Left ventricle myocardium superior (tissue), 1 donor: ENCODE measurements at regions not wholly inside any gene's neighbourhood (a gene's known extent, or its start where the extent isn't known, plus 50 kb on each side); places are given as distances from the start of the nearest gene placed in this dataset.

Experiments
- ATAC-seq: fragments of 200-7000 bp; cut with Tn5 transposase; one replicate; pipeline ENCODE4 v1.9.1; 2020; ENCODE audit warnings: mild to moderate bottlenecking, moderate library complexity
- DNase-seq: peaks from one replicate; pipeline ENCODE4 v3.0.0-alpha.2; 2020
- intact Hi-C: fragments of 100-400 bp; cut with micrococcal nuclease; formaldehyde crosslinking; loops from one replicate; pipeline ENCODE4 v1.11.0; 2022
- donor health status: DM: no; HTN: yes; CAD: no; lungs with severe emphysema.

DNA sequence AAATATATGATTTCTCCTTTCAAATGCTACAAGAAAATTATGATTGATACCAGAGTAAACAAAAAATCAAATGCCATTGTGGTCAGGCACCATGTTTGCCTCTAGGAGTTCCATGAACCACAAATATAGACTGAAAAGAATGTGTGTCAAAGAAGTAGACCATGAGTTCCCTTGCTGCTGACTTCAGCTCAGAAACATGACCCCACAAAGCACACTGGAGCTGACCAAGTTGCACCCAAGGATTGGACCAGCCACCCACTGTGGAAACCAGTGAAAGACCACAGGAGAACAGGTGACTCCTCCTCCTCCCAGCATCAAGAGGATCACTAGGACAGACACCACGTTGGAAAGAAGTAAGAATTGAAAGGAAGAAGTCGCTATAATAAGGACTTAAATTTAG lies 90.8 kb upstream of the TENT5A start:
- intact Hi-C loops = no loop called here
- DNase-seq (no peak), ATAC-seq (no peak)

DNA sequence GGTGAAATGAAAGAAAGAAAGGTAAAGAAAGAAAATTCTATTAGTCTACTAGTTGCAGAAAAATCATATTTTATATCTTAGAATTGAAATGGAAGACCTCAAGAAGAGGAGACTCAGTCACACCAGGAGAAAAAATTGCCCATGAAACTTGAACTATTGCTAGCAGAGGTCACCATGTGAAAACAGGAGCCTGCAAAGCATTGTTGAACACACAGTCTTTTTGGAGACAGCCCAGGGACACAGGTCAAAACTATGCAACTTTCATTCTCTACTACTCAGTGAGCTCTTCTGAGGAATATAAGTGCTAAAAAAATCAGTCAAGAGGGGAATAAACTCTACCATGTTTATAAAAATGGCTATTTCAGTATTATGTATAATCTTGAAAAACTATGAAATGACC lies 89.8 kb upstream of the TENT5A start:
- ATAC-seq (peak; percentile 79), DNase-seq (no peak)
- intact Hi-C loops = no loop called here

DNA sequence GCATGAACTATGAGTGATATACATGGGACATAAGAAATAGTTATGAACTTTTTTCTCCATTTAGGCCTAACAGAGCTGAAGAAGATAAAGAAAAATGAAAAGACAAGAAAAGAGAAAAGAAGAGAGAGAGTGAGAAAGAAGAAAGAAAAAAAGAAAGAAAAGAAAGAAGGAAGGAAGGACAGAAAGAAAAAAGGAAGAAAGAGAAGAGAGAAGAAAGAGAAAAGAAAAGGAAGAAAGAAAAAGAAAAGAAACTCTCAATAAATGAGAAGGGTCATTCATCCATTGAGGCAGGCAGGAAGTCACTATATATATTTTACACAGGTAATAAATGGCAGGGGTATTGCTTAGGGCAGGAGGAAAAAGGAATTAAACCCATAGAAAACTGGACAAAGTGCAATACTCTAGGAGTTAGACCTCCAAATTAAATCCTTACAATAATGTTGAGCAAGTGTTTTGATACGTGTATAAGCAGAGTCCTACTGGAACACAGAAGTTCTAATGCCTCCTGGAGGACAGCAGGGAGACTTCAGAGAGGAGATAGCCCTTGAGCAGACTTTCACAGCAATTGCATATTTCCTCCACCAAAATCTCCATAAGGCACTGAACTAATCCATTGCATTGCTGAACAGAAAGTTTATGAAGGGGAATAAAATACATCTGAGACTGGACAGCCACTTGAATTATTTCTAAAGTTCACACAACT lies 86.4 kb upstream of the TENT5A start:
- no peak for ATAC-seq
- intact Hi-C loops = no loop called here
- no peak for DNase-seq

DNA sequence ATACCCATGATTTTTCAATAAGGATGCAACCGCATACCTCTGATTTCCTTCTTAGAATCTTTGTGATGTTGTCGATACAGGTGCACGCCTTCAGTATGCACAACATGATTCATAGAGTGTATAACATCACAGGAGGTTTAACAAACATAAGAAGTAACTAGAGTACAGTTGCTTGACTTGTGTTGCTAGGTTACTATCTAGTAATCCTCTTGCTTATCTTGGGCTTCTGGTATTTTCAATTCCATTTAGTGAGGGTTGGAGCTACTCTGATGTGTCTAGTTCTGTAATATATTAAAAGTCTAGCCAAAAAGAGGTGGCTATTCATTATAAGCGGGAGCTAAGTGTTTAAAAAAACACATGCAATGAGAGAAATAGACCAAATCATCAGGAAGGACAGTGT lies 85.5 kb upstream of the TENT5A start:
- ATAC-seq = peak; percentile 69
- intact Hi-C loops = no loop called here
- DNase-seq = no peak

DNA sequence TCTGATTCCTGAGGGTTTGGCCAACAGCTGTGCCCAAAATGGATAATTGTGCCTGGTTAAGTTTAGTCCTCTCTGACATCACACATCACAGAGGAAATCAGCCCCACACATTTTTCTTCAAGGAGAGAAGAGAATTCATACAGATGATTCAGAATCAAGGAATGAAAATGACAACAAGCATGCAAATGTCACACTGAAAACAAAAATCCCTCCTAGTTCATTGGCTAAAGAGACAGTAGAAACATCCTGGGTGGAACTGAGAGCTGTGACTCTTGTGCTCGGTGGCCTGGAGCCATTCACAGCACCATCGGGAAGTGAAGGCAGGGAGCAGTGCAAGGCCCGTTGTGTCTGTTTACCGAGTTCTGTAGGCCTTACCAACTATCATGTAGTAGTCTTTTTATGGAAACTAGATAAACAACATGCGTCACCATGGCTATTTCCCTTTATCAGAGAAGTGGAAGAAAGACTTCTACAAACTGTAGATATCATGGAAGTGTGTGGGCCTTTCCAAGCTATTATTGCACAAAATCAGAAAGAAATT lies 81.7 kb upstream of the TENT5A start:
- ATAC-seq (peak; percentile 98), DNase-seq (peak; percentile 72)
- intact Hi-C loops = no loop called here

- intact Hi-C loops = no loop called here
- no peak for ATAC-seq
- DNase-seq = no peak
Measured at GRCh38 chr6:81832304-81832703, 79.8 kb upstream of the TENT5A start.

DNA sequence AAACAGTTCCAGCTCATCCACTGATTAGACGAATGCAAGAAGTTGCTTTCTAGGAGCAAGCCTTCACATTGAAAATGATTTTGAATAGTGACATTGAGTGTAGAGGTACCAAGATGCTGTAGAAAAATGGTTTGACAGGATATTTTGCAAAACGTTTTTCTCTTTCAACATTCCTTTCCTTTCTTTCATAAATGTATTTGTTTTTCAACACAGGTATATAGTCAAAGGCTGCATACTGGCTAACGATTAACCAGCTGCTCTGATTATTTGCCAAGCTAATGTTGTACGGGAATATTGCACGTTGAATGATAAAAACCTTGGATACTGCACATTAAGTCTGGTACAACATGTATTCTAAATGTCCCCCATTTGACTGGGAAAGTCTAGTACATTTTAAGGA lies 78.8 kb upstream of the TENT5A start:
- DNase-seq (no peak), ATAC-seq (no peak)
- intact Hi-C loops = no loop called here

DNA sequence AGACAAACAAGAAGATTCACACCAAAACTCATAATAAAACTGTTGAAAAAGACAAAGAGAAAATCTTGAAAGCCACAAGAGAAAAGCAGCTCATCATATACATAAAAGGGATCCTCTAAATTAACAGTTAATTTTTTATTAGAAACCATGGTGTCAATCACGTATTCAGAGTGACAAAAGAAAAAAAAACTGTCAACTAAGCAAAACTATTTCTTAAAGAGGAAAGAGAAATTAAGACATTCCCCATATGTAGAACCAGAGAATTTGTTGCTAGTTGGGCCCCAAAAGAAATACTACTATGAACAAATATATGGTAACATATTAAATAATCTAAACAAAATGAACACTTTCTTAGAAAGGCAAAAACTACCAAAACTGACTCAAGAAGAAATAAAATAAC lies 74.3 kb upstream of the TENT5A start:
- ATAC-seq (no peak), DNase-seq (no peak)
- intact Hi-C loops = no loop called here

GRCh38 chr6:81822568-81822967 lies 70.1 kb upstream of the TENT5A start:
- DNase-seq (no peak), ATAC-seq (no peak)
- intact Hi-C loops = no loop called here

GRCh38 chr6:81821449-81821848 lies 69.0 kb upstream of the TENT5A start:
- no peak for DNase-seq
- intact Hi-C loops = no loop called here
- no peak for ATAC-seq

DNA sequence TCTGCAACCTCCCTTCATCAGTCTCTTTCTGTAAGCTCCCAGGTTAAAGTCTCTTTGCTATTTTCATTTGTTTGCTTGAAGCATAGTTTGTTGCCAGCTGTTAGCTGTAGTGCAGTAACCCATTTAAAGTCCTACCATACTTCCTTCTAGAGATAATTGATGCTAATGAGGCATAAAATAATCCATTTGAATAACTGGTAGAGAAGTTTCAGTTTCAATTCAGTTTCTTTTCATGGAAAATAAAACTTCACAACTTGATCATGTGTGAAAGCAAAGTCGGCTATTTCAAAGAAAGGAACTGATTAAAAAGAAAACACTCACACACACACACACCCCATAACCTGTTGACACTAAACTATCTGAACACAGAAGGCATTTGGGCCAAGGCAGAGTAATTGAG lies 68.5 kb upstream of the TENT5A start:
- DNase-seq = no peak
- intact Hi-C loops = no loop called here
- no peak for ATAC-seq

DNA sequence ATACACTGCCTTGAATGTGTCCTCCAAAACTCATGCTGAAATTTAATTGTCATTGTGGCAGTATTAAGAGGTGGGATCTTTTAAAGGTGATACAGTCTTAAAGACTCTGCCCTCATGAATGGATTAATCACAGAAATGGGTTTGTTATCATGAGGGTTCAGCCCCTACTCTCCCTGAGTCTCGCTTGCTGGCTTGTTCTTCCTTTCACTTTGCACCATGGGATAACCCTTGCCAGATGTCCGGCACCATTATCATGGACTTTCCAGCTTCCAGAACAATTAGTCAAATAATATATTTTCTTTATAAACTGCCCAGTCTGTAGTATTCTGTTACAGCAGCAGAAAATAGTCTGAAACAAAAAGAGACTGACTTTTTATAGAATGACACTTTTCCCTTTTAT lies 67.9 kb upstream of the TENT5A start:
- ATAC-seq (no peak), DNase-seq (no peak)
- intact Hi-C loops = no loop called here

GRCh38 chr6:81819767-81820166 lies 67.3 kb upstream of the TENT5A start:
- DNase-seq = no peak
- intact Hi-C loops = no loop called here
- no peak for ATAC-seq

DNA sequence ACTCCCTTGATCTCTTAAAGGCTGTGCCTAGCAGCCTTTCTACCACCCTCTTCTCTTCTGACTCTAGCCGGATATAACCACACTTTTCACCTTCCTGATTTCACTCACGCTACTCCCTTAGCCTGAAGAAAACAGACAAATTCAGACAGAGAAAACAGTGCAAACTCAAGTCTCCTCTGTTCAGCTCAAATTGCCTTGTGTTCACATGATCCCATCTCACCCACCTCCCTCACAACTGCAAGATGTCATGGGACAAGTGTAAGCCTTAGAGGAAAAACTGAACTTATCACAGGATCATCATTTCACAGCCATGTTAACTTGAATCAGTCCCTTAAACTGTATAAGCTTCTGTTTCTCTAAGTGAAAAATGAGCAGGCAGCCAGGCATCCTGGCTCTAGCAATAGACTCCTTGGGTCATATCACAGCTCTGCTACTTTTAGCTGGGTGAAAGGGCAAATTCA lies 66.5 kb upstream of the TENT5A start:
- DNase-seq (no peak), ATAC-seq (peak; percentile 36)
- intact Hi-C loops = no loop called here

GRCh38 chr6:81816380-81816779 lies 63.9 kb upstream of the TENT5A start:
- DNase-seq (no peak), ATAC-seq (no peak)
- intact Hi-C loops = no loop called here

DNA sequence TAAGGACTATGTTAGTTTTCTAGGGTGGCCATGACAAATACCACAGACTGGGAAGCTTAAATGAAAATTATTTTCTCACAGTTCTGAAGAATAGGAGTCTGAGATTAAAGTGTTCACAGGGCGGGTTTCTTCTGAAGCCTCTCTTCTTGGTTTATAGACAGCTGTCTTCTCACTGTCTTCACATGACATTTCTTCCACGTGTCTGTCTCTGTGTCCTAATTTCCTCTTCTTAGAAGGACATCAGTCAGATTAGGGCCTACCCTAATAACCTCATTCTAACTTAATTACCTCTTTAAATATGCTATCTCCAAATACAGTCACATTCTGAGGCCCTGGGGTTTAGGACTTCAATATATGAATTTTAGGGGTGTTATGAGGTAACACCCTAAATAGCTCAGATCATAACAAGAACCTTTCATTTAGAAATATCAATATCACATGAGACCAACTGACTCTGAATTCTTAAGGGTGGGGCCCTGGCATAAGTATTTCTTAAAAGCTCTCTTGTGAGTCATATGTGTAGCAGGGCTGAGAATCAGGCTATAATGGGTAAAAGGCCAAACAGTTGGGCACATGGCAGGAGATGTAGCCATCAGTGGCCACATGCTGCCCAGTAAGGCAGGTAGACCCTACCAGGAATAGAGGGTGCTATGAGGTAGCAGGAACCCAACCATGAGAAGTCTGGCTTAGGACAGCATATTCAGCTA lies 62.0 kb upstream of the TENT5A start:
- DNase-seq (no peak), ATAC-seq (no peak)
- intact Hi-C loops = no loop called here

DNA sequence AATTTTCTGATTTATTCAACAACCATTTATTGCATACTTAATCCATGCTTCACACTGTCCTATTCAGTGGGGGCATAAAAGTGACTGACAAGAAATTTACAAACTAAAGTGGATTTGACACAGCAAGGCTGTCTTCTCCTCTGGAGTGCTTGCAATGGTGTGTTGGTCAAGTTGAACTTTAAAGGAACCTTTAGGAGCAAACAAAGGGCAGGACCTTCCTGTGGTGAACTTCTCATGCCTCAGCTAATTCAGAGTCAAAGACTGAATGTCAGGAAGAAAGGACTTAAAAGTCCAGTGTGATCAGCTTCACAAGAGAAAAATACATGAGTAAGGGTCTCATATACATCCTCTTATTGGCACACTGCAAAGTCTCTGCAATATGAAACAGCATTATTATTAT lies 60.8 kb upstream of the TENT5A start:
- ATAC-seq (no peak), DNase-seq (no peak)
- intact Hi-C loops = no loop called here

DNA sequence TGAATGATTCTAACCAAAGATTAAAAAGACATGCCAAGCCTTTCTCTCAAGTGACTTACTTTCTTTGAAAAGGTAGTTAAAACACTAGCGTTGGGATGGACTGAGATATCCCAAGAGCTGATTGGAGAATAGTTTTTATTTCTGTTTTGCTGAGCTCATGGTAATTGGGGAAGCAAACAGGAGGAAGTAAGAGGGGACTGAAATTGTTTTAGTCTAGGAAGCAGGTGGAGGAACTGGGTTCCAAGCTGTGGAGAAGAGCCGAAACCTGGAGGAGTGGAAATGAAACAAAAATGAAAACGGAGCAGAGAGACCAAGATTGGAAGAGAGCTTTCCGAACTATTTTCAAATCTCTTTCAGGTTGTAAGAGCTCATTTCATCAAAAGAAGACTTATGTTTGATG lies 59.9 kb upstream of the TENT5A start:
- intact Hi-C loops = no loop called here
- ATAC-seq (no peak), DNase-seq (no peak)

DNA sequence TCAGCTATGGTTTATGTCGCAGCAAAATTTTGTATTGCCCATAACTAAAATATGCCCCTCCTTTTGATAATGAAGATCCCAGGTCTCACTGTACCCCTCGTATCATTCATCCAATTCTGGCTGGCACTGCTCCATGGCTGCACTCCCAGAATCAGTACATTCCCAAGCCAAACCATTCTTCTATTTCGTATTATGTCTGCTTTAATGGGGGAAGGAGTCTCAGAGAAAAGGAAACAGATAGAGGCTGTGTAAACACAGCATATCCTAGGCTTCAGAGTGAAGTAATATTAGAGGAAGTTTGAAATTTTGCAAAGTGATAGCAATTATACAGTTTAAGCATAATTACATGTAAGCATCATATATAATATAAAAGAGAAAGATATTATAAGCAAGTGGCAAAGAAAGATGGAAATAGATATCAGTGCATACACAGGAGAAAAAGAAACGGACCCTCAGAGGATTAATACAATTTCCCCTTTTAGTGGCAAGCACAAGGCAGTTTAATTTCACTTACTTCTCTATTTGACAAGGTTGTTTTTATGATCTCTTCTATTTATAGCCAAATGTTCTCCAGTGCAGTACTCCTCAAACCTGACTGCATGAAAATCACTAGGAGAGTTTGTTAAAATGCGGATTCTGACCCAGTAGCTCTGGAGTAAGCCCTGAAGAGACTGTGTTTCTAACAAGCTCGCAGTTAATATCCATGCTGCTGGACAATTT lies 56.5 kb upstream of the TENT5A start:
- intact Hi-C loops = no loop called here
- peak; percentile 74 for ATAC-seq
- peak; percentile 48 for DNase-seq
